ENCODE measurements at regions not wholly inside any gene's neighbourhood (a gene's known extent, or its start where the extent isn't known, plus 50 kb on each side); places are given as distances from the start of the nearest gene placed in this dataset.

- TF ChIP-seq POLR2A (IDR thresholded peaks at IDR 0.05): no peak
- TF ChIP-seq CTCF (IDR thresholded peaks at IDR 0.05): no peak
- Histone ChIP-seq H3K9me3 (peaks cover 0 to 11% (median 0%) of the 10 kb centered on the region in 3 donors), H3K4me1 (no peaks in the 10 kb centered on the region), H3K27ac (no peak overlapping the region), H3K27me3 (no peaks in the 10 kb centered on the region), H3K4me3 (no peak overlapping the region), H3K36me3 (no peaks in the 10 kb centered on the region)
- intact Hi-C loops (cut with DNase I): no loop called here
- DNase-seq: no peak
- WGBS, 2 donors: 54 to 55% methylated on average over 3 of the region's 3 CpGs
Measured at GRCh38 chr9:82454509-82455190, 466.1 kb downstream of the SPATA31D1 start.

GRCh38 chr9:82456642-82457041, 468.1 kb downstream of the SPATA31D1 start:
- intact Hi-C loops (cut with DNase I): no loop called here

GRCh38 chr9:82457298-82457697, 468.7 kb downstream of the SPATA31D1 start:
- DNase-seq: no peak
- intact Hi-C loops (cut with DNase I): no loop called here
- Histone ChIP-seq H3K9me3 (no peaks in the 10 kb centered on the region), H3K36me3 (no peaks in the 10 kb centered on the region), H3K27ac (no peak overlapping the region), H3K27me3 (no peaks in the 10 kb centered on the region), H3K4me1 (no peaks in the 10 kb centered on the region), H3K4me3 (no peak overlapping the region)
- 49 to 86% methylated on average over 2 of the region's 2 CpGs for WGBS, 2 donors
- no peak for TF ChIP-seq CTCF (IDR thresholded peaks at IDR 0.05)
- TF ChIP-seq POLR2A (IDR thresholded peaks at IDR 0.05): no peak

More at GRCh38 chr9:82456642-82457041, 468.1 kb downstream of the SPATA31D1 start:
- Histone ChIP-seq H3K9me3 (peaks cover 0 to 6% (median 0%) of the 10 kb centered on the region in 3 donors), H3K4me3 (no peak overlapping the region), H3K4me1 (no peaks in the 10 kb centered on the region), H3K36me3 (no peaks in the 10 kb centered on the region), H3K27me3 (no peaks in the 10 kb centered on the region), H3K27ac (no peak overlapping the region)
- no peak for DNase-seq
- TF ChIP-seq CTCF (IDR thresholded peaks at IDR 0.05): no peak
- TF ChIP-seq POLR2A (IDR thresholded peaks at IDR 0.05): no peak
- 27 to 61% methylated on average over 1 of the region's 1 CpG for WGBS, 2 donors

- intact Hi-C loops (cut with DNase I): no loop called here
- no peaks in the 10 kb centered on the region for H3K4me1 ChIP-seq
- no peak overlapping the region for H3K4me3 ChIP-seq
- no peaks in the 10 kb centered on the region for H3K36me3 ChIP-seq
- TF ChIP-seq CTCF (IDR thresholded peaks at IDR 0.05): no peak
- no peaks in the 10 kb centered on the region for H3K27me3 ChIP-seq
- no peak for DNase-seq
- H3K9me3 ChIP-seq: no peaks in the 10 kb centered on the region
- H3K27ac ChIP-seq: no peak overlapping the region
- 79 to 87% methylated on average over 5 of the region's 5 CpGs for WGBS, 2 donors
Measured at GRCh38 chr9:82457891-82458290, 469.3 kb downstream of the SPATA31D1 start.

GRCh38 chr9:82458296-82458695, 469.7 kb downstream of the SPATA31D1 start:
- TF ChIP-seq CTCF (IDR thresholded peaks at IDR 0.05) (no peak), POLR2A (IDR thresholded peaks at IDR 0.05) (no peak)
- no peak overlapping the region for H3K27ac ChIP-seq

More at GRCh38 chr9:82458296-82458695, 469.7 kb downstream of the SPATA31D1 start:
- no peak for DNase-seq
- 74 to 90% methylated on average over 2 of the region's 2 CpGs for WGBS, 2 donors
- Histone ChIP-seq H3K27me3 (no peaks in the 10 kb centered on the region), H3K4me3 (no peak overlapping the region), H3K9me3 (no peaks in the 10 kb centered on the region), H3K4me1 (no peaks in the 10 kb centered on the region), H3K36me3 (no peaks in the 10 kb centered on the region)
- intact Hi-C loops (cut with DNase I): no loop called here

Data from esophagus squamous epithelium (tissue), 5 donors.